Right lobe of liver (tissue), 4 donors: ENCODE measurements at regions not wholly inside any gene's neighbourhood (a gene's known extent, or its start where the extent isn't known, plus 50 kb on each side); places are given as distances from the start of the nearest gene placed in this dataset.

ENCODE experiments used
- CTCF ChIP-seq, 4 donors: fragments of 200-600 bp in 3 of 4; fragments of 450-650 bp in 1 of 4; IDR thresholded peaks; one replicate each; pipeline versions ENCODE4 v1.5.1 to v1.8.0; 2016 to 2022; ENCODE audit warnings: antibody characterized with exemption in 4 of 4, mild to moderate bottlenecking in 2 of 4
- POLR2A ChIP-seq: fragments of 450-650 bp; IDR thresholded peaks from one replicate; pipeline ENCODE4 v1.6.1; 2017; ENCODE audit warnings: antibody characterized with exemption, mild to moderate bottlenecking
- donor health status: DM: no; HTN: no; CAD: no.
- donor health status: DM: no; HTN: no; CAD: no.
- donor health status: DM: no; HTN: yes; CAD: no.

DNA sequence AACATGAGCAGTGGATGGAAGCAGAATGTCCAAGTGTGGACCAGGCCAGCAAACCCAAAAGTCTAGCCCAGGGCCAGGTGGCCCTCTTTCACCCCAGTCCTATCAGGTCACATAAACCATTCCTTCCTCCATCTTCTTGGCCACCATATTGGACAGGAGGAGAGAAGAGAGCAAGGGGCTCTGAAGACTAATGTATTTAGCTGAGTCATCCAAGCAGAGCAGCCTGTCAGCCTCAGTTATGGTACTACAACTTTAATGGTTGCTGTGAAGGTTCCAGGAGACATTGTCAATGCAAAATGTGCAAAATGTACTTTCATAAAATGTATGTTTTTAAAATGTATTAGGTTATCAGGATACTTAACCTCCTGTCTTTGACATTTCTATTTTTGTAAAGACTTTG, 159.5 kb downstream of the GPAM start:
- no peak for TF ChIP-seq CTCF (IDR thresholded peaks at IDR 0.05)
- no peak for TF ChIP-seq POLR2A
